ENCODE measurements at regions not wholly inside any gene's neighbourhood (a gene's known extent, or its start where the extent isn't known, plus 50 kb on each side); places are given as distances from the start of the nearest gene placed in this dataset.
A peak's percentile ranks its signal among the peaks of the same experiment; 100 is the strongest.

DNA sequence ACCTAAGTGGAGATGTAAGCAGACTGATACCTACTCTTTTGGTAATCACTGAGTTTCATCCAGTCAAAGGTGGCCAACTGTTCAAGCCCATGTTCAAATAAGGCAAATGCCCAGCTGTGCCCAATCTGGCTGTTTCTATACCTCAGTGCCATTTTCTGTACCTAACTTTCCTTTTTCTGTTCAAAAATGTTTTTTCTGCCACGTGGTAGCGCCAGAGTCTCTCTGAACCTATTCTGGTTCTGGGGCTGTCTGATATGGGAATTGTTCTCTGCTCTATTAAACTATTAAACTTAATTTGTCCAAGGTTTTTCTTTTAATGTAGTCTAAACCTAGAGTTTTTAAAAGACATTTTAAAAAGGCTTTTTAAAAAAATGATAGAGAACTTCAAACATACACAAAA lies 391.2 kb downstream of the NOVA1 start:
- Histone ChIP-seq H4K91ac (ENCODE audit: insufficient read depth, low read depth, low read length) (no peak overlapping the region), H2BK15ac (ENCODE audit: low read depth, low read length) (no peak overlapping the region), H3K18ac (ENCODE audit: low read depth, low read length) (no peak overlapping the region), H3K36me3 (ENCODE audit: control insufficient read depth, insufficient read depth, low read length) (no peaks in the 10 kb centered on the region), H3K9me3 (ENCODE audit: control insufficient read depth, insufficient read depth, low read length) (no peaks in the 10 kb centered on the region), H2BK5ac (ENCODE audit: low read depth, low read length, poor library complexity, severe bottlenecking) (no peak overlapping the region), H3K9ac (ENCODE audit: low read depth, low read length) (no peak overlapping the region), H4K5ac (ENCODE audit: low read depth, low read length) (no peak overlapping the region), H2AFZ (replicated peaks; ENCODE audit: low read length, poor library complexity) (no peak overlapping the region), H3K9me1 (ENCODE audit: insufficient read depth, low read length) (no peaks in the 10 kb centered on the region), H3K14ac (replicated peaks; ENCODE audit: low read depth, low read length) (no peak overlapping the region), H4K8ac (ENCODE audit: low read depth in 2 of 2, low read length in 2 of 2) (no peak overlapping the region), H3K4me3 (ENCODE audit: insufficient read depth, low read depth, low read length) (no peak overlapping the region), H3K27ac (ENCODE audit: insufficient read depth, low read length) (no peak overlapping the region), H3K27me3 (ENCODE audit: control insufficient read depth, insufficient read depth, low read length) (no peaks in the 10 kb centered on the region), H2AK5ac (ENCODE audit: low read depth, low read length) (no peak overlapping the region), H2BK20ac (ENCODE audit: low read depth, low read length) (no peak overlapping the region), H3K79me1 (ENCODE audit: low read depth in 1 of 2, low read length in 2 of 2) (no peaks in the 10 kb centered on the region), H2BK120ac (ENCODE audit: low read depth, low read length) (no peak overlapping the region), H3K56ac (ENCODE audit: extremely low read depth, insufficient read depth, low read length) (no peak overlapping the region), H4K20me1 (ENCODE audit: insufficient read depth, low read length) (no peaks in the 10 kb centered on the region), H3K23ac (ENCODE audit: low read depth, low read length) (no peak overlapping the region), H3K4ac (ENCODE audit: low read depth, low read length) (no peak overlapping the region), H3K4me2 (ENCODE audit: low read depth, low read length) (no peak overlapping the region), H2AK9ac (replicated peaks; ENCODE audit: low read depth, low read length, poor library complexity) (no peak overlapping the region), H3K4me1 (ENCODE audit: control insufficient read depth, insufficient read depth, low read length) (no peaks in the 10 kb centered on the region)
- TF ChIP-seq RAD21 (IDR thresholded peaks at IDR 0.05; ENCODE audit: low read length) (0 out of 2 replicates have a peak, but pooled peaks have one; percentile 16), CTCF (conservative IDR thresholded peaks at IDR 0.05; ENCODE audit: low read depth, low read length) (peak; percentile 24), RCOR1 (IDR thresholded peaks at IDR 0.05; ENCODE audit: insufficient replicate concordance, low read length) (no peak), SMC3 (IDR thresholded peaks at IDR 0.05; ENCODE audit: low read depth, low read length) (no peak), BHLHE40 (IDR thresholded peaks at IDR 0.05; ENCODE audit: low read depth, low read length) (no peak), MAZ (IDR thresholded peaks at IDR 0.05; ENCODE audit: borderline replicate concordance, low read depth, low read length) (no peak), RFX5 (IDR thresholded peaks at IDR 0.05; ENCODE audit: low read depth, low read length) (no peak), ELK1 (IDR thresholded peaks at IDR 0.05; ENCODE audit: borderline replicate concordance, low read depth, low read length) (no peak), FOS (IDR thresholded peaks at IDR 0.05; ENCODE audit: low read depth, low read length) (no peak)
- no CpG with 5 or more reads among the region's 2 CpGs for WGBS, 2 experiments (ENCODE audit: extremely low coverage in 2 of 2, insufficient read length in 1 of 2)
- dilution Hi-C loops (cut with HindIII; ENCODE audit: low sequenced_read_pairs, unreplicated experiment) = no loop called here
- POLR2A ChIA-PET (ENCODE audit: unreplicated experiment) = no interaction called here
- CTCF ChIA-PET = no interaction called here
- ATAC-seq (ENCODE audit: low read depth) (no peak), DNase-seq (no peak)
- intact Hi-C loops (cut with micrococcal nuclease) = no loop called here
- in situ Hi-C loops (cut with MboI; ENCODE audit: low sequenced_read_pairs) = no loop called here
- BruUV-seq (replicated peaks) = no TSS peak
